ENCODE measurements at regions not wholly inside any gene's neighbourhood (a gene's known extent, or its start where the extent isn't known, plus 50 kb on each side); places are given as distances from the start of the nearest gene placed in this dataset.

DNA sequence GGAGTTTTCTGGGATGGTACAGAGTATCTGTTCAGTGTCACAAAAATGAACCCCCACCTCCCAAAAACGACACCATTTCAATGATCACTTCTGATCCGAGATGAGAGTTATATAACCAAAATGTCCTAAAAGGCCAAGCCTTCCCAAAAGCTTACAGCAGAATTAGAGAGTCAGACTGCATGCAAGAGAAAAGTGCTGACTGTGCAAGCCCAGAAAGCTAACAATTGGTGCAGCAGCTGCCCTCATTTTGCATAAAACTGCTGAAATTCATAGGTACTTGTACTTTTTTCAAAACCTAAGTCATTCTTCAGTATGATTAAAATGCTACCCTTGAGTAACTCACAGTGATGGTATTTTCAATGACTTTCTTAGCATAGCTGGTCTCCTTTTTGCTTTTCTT, 819.6 kb upstream of the ARGLU1 start:
- no TSS peak for BruUV-seq (replicated peaks)
- ChIA-PET POLR2A (no interaction called here), CTCF (interaction anchor here (2.4 kb wide), 1 partner anchor 262 kb away, joined by 16 read pairs; no protein-coding TSS in a partner anchor)
- DNase-seq (ENCODE audit: unreplicated experiment), result no peak
- Mint-ChIP-seq H3K4me3 (ENCODE audit: unreplicated experiment) (no peak overlapping the region), H3K9me3 (ENCODE audit: unreplicated experiment) (no peaks in the 10 kb centered on the region), H3K27me3 (ENCODE audit: insufficient read depth, unreplicated experiment) (no peaks in the 10 kb centered on the region), H3K36me3 (ENCODE audit: insufficient read depth, unreplicated experiment) (no peaks in the 10 kb centered on the region), H3K4me1 (ENCODE audit: insufficient read depth, unreplicated experiment) (no peaks in the 10 kb centered on the region), H3K27ac (ENCODE audit: low read depth, unreplicated experiment) (no peak overlapping the region)
- TF ChIP-seq, protein P1, sequence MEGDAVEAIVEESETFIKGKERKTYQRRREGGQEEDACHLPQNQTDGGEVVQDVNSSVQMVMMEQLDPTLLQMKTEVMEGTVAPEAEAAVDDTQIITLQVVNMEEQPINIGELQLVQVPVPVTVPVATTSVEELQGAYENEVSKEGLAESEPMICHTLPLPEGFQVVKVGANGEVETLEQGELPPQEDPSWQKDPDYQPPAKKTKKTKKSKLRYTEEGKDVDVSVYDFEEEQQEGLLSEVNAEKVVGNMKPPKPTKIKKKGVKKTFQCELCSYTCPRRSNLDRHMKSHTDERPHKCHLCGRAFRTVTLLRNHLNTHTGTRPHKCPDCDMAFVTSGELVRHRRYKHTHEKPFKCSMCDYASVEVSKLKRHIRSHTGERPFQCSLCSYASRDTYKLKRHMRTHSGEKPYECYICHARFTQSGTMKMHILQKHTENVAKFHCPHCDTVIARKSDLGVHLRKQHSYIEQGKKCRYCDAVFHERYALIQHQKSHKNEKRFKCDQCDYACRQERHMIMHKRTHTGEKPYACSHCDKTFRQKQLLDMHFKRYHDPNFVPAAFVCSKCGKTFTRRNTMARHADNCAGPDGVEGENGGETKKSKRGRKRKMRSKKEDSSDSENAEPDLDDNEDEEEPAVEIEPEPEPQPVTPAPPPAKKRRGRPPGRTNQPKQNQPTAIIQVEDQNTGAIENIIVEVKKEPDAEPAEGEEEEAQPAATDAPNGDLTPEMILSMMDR (IDR thresholded peaks at IDR 0.05; ENCODE audit: unreplicated experiment), result no peak
- intact Hi-C loops (cut with micrococcal nuclease), result no loop called here

- DNase-seq (ENCODE audit: unreplicated experiment), result no peak
- ChIA-PET POLR2A (no interaction called here), CTCF (interaction anchor here (0.7 to 0.9 kb wide), 2 partner anchors 9 to 271 kb away, joined by 3 read pairs; no protein-coding TSS in a partner anchor)
- Mint-ChIP-seq H3K9me3 (ENCODE audit: unreplicated experiment) (no peaks in the 10 kb centered on the region), H3K4me1 (ENCODE audit: insufficient read depth, unreplicated experiment) (no peaks in the 10 kb centered on the region), H3K36me3 (ENCODE audit: insufficient read depth, unreplicated experiment) (no peaks in the 10 kb centered on the region), H3K27me3 (ENCODE audit: insufficient read depth, unreplicated experiment) (no peaks in the 10 kb centered on the region), H3K27ac (ENCODE audit: low read depth, unreplicated experiment) (no peak overlapping the region), H3K4me3 (ENCODE audit: unreplicated experiment) (no peak overlapping the region)
- TF ChIP-seq, protein P1 (IDR thresholded peaks at IDR 0.05; ENCODE audit: unreplicated experiment), result no peak
- no TSS peak for BruUV-seq (replicated peaks)
- intact Hi-C loops (cut with micrococcal nuclease), result no loop called here
Observed at GRCh38 chr13:107379407-107380155, 811.6 kb upstream of the ARGLU1 start.

DNA sequence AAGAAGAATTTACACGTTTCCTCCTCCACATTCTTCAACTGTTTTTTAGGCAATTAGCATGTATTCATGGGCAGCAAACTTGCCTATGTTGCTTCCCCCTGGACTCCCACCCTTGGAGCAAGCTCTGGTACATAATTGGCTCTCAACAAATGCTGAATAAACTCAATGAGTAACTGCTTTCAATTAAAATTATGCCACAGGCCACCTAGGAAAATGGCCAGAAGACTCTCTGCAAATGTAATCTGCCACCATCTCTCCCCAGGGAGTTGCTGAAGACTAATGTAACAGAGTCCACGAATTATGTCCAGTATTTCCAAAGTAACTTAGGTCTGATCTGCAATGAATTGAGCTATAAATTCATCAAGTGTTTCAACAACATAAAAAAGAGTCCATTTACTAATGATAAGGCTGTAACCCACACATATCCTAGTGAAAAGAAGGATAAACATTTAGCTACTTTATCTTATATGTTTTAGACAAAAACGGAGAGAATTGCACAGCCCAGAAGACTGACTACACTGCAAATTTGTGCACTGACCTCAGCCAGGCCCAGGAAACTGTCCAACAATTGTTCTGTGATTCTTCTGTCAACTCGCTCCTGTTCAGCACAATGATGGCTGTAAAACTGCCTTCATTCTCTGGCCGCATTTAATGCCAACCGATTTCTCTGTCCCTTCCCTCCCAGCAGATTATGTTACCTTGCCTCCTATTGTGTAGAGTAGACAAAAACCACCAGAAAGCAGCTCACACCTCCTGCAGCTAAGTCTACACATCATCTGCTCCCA, 808.6 kb upstream of the ARGLU1 start:
- no TSS peak for BruUV-seq (replicated peaks)
- Mint-ChIP-seq H3K4me1 (ENCODE audit: insufficient read depth, unreplicated experiment) (no peaks in the 10 kb centered on the region), H3K9me3 (ENCODE audit: unreplicated experiment) (no peaks in the 10 kb centered on the region), H3K4me3 (ENCODE audit: unreplicated experiment) (no peak overlapping the region), H3K36me3 (ENCODE audit: insufficient read depth, unreplicated experiment) (no peaks in the 10 kb centered on the region), H3K27ac (ENCODE audit: low read depth, unreplicated experiment) (no peak overlapping the region), H3K27me3 (ENCODE audit: insufficient read depth, unreplicated experiment) (no peaks in the 10 kb centered on the region)
- DNase-seq (ENCODE audit: unreplicated experiment), result no peak
- intact Hi-C loops (cut with micrococcal nuclease), result no loop called here
- POLR2A ChIA-PET, result no interaction called here
- TF ChIP-seq, protein P1 (IDR thresholded peaks at IDR 0.05; ENCODE audit: unreplicated experiment), result no peak
- CTCF ChIA-PET, result interaction anchor here (0.5 to 4.1 kb wide), 4 partner anchors 128 to 779 kb away, joined by 3 to 26 read pairs (median 6); no protein-coding TSS in a partner anchor

- intact Hi-C loops (cut with micrococcal nuclease), result no loop called here
- H3K27ac Mint-ChIP-seq (ENCODE audit: low read depth, unreplicated experiment), result no peak overlapping the region
- H3K4me1 Mint-ChIP-seq (ENCODE audit: insufficient read depth, unreplicated experiment), result no peaks in the 10 kb centered on the region
Observed at GRCh38 chr13:107375701-107376340, 807.9 kb upstream of the ARGLU1 start.

More at GRCh38 chr13:107375701-107376340, 807.9 kb upstream of the ARGLU1 start:
- TF ChIP-seq, protein P1 (IDR thresholded peaks at IDR 0.05; ENCODE audit: unreplicated experiment), result no peak
- Mint-ChIP-seq H3K9me3 (ENCODE audit: unreplicated experiment) (no peaks in the 10 kb centered on the region), H3K27me3 (ENCODE audit: insufficient read depth, unreplicated experiment) (no peaks in the 10 kb centered on the region), H3K4me3 (ENCODE audit: unreplicated experiment) (no peak overlapping the region), H3K36me3 (ENCODE audit: insufficient read depth, unreplicated experiment) (no peaks in the 10 kb centered on the region)
- BruUV-seq (replicated peaks), result no TSS peak
- ChIA-PET CTCF (interaction anchor here (0.5 to 4.1 kb wide), 4 partner anchors 9 to 779 kb away, joined by 3 to 26 read pairs (median 16); no protein-coding TSS in a partner anchor), POLR2A (no interaction called here)
- no peak for DNase-seq (ENCODE audit: unreplicated experiment)

All from MCF 10A (cell line).